Prostate gland (tissue), 2 donors: ENCODE measurements at regions not wholly inside any gene's neighbourhood (a gene's known extent, or its start where the extent isn't known, plus 50 kb on each side); places are given as distances from the start of the nearest gene placed in this dataset.

Experiments used
- CTCF ChIP-seq, 4 experiments: fragments of 200-600 bp in 2 of 4; fragments of 450-650 bp in 2 of 4; sonication (generic) in 2 of 4; IDR thresholded peaks; 1 replicate in 3 of 4; 2 replicates in 1 of 4; pipeline ENCODE4 v1.5.1; 2016 to 2019; ENCODE audit warnings: antibody characterized with exemption in 4 of 4, mild to moderate bottlenecking in 2 of 4, moderate library complexity in 2 of 4
- POLR2A ChIP-seq: fragments of 450-650 bp; IDR thresholded peaks from one replicate; pipeline ENCODE4 v1.6.1; 2016; ENCODE audit warnings: antibody characterized with exemption, mild to moderate bottlenecking
- POLR2AphosphoS5 ChIP-seq: sonication (generic); formaldehyde crosslinking; IDR thresholded peaks from one replicate; pipeline ENCODE4 v1.6.1; 2017; ENCODE audit warnings: antibody characterized with exemption

GRCh38 chr15:39454189-39454986 is 126.5 kb upstream of the THBS1 start:
- TF ChIP-seq CTCF (IDR thresholded peaks at IDR 0.05) (no peak), POLR2AphosphoS5 (no peak), POLR2A (no peak)
